BLaER1 treated with 17β-estradiol and CSF1 and Interleukin-3, amounts not matched to agents 10 nM and 100 nM (cell line): ENCODE measurements at regions not wholly inside any gene's neighbourhood (a gene's known extent, or its start where the extent isn't known, plus 50 kb on each side); places are given as distances from the start of the nearest gene placed in this dataset.

Experiments
- H3K27ac ChIP-seq, 11 experiments: shearing (Covaris generic); formaldehyde crosslinking; 2 replicates each; pipeline ENCODE4 v1.8.1; 2022
- H3K27me3 ChIP-seq, 11 experiments: shearing (Covaris generic); formaldehyde crosslinking; 2 replicates each; pipeline ENCODE4 v1.8.1; 2022
- H3K36me3 ChIP-seq, 11 experiments: shearing (Covaris generic); formaldehyde crosslinking; 2 replicates each; pipeline ENCODE4 v1.8.1; 2022
- H3K4me1 ChIP-seq, 10 experiments: shearing (Covaris generic); formaldehyde crosslinking; 2 replicates each; pipeline ENCODE4 v1.8.1; 2022
- H3K4me2 ChIP-seq, 11 experiments: shearing (Covaris generic); formaldehyde crosslinking; 2 replicates each; pipeline ENCODE4 v1.8.1; 2022
- H3K4me3 ChIP-seq, 10 experiments: shearing (Covaris generic); formaldehyde crosslinking; 2 replicates each; pipeline ENCODE4 v1.8.1; 2022
- H3K9ac ChIP-seq, 11 experiments: shearing (Covaris generic); formaldehyde crosslinking; 2 replicates each; pipeline ENCODE4 v1.8.1; 2022
- H3K9me3 ChIP-seq, 11 experiments: shearing (Covaris generic); formaldehyde crosslinking; replicated peaks in 1 of 11; 2 replicates each; pipeline ENCODE4 v1.8.1; 2022
- H4K20me1 ChIP-seq, 11 experiments: shearing (Covaris generic); formaldehyde crosslinking; 2 replicates each; pipeline ENCODE4 v1.8.1; 2022
- Cebpa-rat ChIP-seq, 11 experiments: shearing (Covaris generic); IDR thresholded peaks; 2 replicates each; pipeline ENCODE4 v1.8.1; 2022

DNA sequence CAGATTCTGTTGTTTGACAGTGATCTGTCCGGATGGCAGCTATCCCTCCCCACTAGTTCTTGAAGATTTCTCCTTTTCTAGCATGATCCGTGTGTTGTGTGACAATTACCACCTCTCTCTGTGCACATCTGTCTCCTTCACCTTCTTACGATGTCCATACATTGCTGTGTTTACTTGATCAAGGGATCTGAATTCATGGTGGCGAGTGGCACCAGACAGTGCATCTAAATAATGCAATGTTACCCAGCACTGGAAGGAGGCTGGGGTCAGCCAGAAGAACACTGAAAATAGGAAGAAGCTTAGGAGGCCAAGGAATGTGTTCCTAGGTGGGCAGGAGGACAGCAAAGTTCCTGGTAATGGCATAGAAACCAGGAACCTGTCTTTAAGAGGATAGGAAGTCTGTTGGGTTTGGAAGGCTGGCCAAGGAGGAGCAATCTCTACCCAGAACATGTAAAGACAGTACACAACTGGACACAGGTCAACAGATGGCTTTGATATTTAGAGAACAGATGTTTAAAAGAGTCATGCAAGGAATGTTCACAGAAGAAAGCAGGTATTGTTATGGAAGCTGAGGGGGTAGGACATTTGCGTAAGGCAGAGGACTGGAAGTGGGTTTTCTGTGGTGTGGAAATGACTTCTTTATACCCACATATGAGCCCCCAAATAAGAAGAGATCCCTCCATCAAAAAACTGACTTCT lies 126.4 kb downstream of the HRH4 start:
- Histone ChIP-seq H4K20me1 (no peaks in the 10 kb centered on the region), H3K9ac (no peak overlapping the region), H3K27ac (no peak overlapping the region), H3K9me3 (peaks cover 8 to 13% (median 11%) of the 10 kb centered on the region in 11 experiments; a peak in 21 of 22 replicates), H3K36me3 (no peaks in the 10 kb centered on the region), H3K4me1 (no peaks in the 10 kb centered on the region), H3K4me2 (no peak overlapping the region), H3K4me3 (no peak overlapping the region), H3K27me3 (no peaks in the 10 kb centered on the region)
- TF ChIP-seq Cebpa-rat (IDR thresholded peaks at IDR 0.05) = no peak

DNA sequence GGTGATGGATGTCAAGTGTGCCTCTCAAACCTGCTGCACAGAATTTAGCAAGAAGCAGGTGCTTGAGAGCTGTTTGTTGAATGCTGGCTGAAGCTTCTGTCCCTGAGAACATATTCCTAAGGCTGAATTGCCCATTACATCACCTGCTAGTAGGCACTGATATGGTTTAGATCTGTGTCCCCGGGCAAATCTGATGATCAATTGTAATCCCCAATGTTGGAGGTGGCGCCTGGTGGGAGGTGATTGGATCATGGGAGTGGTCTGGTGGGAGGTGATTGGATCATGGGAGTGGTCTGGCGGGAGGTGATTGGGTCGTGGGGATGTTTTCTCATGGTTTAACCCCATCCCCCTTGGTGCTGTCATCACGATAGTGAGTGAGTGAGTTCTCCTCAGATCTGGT lies 128.0 kb downstream of the HRH4 start:
- no peak overlapping the region for H3K4me2 ChIP-seq
- no peak overlapping the region for H3K27ac ChIP-seq
- no peak for TF ChIP-seq Cebpa-rat (IDR thresholded peaks at IDR 0.05)
- H3K4me1 ChIP-seq = no peaks in the 10 kb centered on the region
- no peaks in the 10 kb centered on the region for H3K36me3 ChIP-seq
- H3K4me3 ChIP-seq = no peak overlapping the region
- peaks cover 15 to 22% (median 20%) of the 10 kb centered on the region in 11 experiments; a peak in 21 of 22 replicates for H3K9me3 ChIP-seq
- H3K9ac ChIP-seq = no peak overlapping the region
- no peaks in the 10 kb centered on the region for H4K20me1 ChIP-seq
- no peaks in the 10 kb centered on the region for H3K27me3 ChIP-seq

DNA sequence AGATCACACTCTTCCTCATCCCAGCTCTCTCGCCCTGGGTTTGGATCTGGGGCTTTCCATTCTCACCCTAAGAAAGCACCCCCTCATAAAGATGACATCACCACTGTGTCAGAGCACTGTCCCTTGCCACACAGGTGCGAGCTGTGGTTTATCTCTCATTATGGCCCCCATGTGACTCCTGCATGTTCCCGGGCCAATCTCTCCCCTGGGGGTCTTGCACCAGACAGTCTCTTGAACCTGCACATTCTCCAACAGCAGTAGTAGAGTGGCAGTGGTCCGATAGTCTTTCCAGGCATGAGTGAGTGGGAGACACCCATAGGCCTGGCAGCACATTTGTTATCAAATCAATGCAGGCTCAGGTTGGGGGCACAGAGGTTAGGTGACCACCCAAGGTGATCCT lies 130.5 kb downstream of the HRH4 start:
- Histone ChIP-seq H3K27ac (no peak overlapping the region), H3K4me2 (no peak overlapping the region), H3K9me3 (peaks cover 15 to 22% (median 20%) of the 10 kb centered on the region in 11 experiments; a peak in 21 of 22 replicates), H3K27me3 (no peaks in the 10 kb centered on the region), H3K36me3 (no peaks in the 10 kb centered on the region), H3K9ac (no peak overlapping the region), H4K20me1 (no peaks in the 10 kb centered on the region), H3K4me1 (no peaks in the 10 kb centered on the region), H3K4me3 (no peak overlapping the region)
- TF ChIP-seq Cebpa-rat (IDR thresholded peaks at IDR 0.05) = no peak

DNA sequence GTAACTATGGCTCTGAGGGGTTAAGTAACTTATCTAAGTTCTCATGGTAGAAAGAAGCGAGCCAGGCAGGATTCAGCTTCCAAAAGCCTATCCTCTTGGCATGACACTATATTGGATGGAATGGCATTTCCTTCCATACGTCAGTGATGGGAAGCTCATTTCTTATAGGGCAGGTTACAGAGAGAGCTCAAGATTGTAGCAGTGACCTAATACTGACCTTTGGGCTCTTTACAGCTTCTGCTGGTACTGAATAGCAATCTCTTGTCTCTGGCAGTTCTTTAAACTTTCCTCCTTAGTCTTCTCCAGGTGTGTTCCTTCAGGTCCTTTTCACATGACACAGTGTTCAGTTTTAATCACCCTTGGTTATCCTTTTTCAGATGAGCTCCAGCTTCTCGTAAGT lies 133.0 kb downstream of the HRH4 start:
- Histone ChIP-seq H3K27ac (no peak overlapping the region), H3K36me3 (no peaks in the 10 kb centered on the region), H3K4me2 (no peak overlapping the region), H3K4me1 (no peaks in the 10 kb centered on the region), H3K27me3 (no peaks in the 10 kb centered on the region), H3K9me3 (peaks cover 15 to 22% (median 20%) of the 10 kb centered on the region in 11 experiments; a peak in 21 of 22 replicates), H3K9ac (no peak overlapping the region), H3K4me3 (no peak overlapping the region), H4K20me1 (no peaks in the 10 kb centered on the region)
- no peak for TF ChIP-seq Cebpa-rat (IDR thresholded peaks at IDR 0.05)

DNA sequence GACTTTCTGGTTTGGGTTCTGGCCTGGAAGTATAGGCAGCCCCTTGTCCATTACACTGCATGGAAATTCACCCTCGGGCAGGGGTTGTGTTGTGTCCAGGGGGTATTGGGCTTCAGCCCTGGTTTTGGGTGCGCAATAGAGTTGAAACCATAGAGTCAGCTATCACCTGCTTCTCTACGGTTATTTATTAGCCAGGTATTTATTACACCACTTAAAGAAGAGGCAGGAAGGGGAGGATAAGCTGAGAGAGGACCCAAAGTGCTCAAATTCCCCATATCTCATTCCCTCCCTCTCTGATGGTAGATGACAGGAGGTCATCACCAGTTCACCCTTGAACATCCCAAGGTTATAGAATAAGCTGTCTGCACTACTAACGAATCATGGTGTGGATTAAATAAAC lies 133.4 kb downstream of the HRH4 start:
- H3K36me3 ChIP-seq = no peaks in the 10 kb centered on the region
- H3K9me3 ChIP-seq = peaks cover 15 to 22% (median 20%) of the 10 kb centered on the region in 11 experiments; a peak in 21 of 22 replicates
- H3K4me2 ChIP-seq = no peak overlapping the region
- TF ChIP-seq Cebpa-rat (IDR thresholded peaks at IDR 0.05) = no peak
- no peak overlapping the region for H3K4me3 ChIP-seq
- no peaks in the 10 kb centered on the region for H3K4me1 ChIP-seq
- no peak overlapping the region for H3K27ac ChIP-seq
- H3K27me3 ChIP-seq = no peaks in the 10 kb centered on the region
- H4K20me1 ChIP-seq = no peaks in the 10 kb centered on the region
- no peak overlapping the region for H3K9ac ChIP-seq

DNA sequence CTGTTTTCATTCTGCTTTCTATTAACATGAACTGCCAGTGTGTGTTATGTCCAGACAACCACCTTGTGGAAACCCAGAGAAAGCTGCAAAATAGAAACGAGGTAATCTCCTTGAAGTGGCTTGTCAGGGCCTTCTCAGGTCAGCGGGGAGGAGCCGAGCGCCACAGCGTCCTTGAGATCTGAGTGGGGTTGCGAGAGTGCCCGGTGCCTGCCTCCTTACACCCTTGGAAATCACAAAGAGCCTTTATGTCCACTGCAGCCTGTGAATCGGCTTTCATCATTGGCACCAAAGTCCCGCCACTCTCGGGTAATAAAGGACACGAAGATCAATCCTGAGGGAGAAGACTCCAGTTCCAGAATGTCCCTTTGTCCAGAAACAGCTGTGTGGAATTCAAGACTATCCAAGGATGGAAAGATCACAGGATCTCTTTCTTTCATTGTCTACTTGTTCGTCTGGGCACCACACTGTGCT lies 135.2 kb downstream of the HRH4 start:
- Histone ChIP-seq H3K27me3 (no peaks in the 10 kb centered on the region), H3K4me1 (no peaks in the 10 kb centered on the region), H3K36me3 (no peaks in the 10 kb centered on the region), H3K27ac (no peak overlapping the region), H3K9ac (no peak overlapping the region), H3K4me3 (no peak overlapping the region), H3K4me2 (no peak overlapping the region), H4K20me1 (no peaks in the 10 kb centered on the region), H3K9me3 (peaks cover 15 to 22% (median 20%) of the 10 kb centered on the region in 11 experiments; a peak in 21 of 22 replicates)
- TF ChIP-seq Cebpa-rat (IDR thresholded peaks at IDR 0.05) = no peak

DNA sequence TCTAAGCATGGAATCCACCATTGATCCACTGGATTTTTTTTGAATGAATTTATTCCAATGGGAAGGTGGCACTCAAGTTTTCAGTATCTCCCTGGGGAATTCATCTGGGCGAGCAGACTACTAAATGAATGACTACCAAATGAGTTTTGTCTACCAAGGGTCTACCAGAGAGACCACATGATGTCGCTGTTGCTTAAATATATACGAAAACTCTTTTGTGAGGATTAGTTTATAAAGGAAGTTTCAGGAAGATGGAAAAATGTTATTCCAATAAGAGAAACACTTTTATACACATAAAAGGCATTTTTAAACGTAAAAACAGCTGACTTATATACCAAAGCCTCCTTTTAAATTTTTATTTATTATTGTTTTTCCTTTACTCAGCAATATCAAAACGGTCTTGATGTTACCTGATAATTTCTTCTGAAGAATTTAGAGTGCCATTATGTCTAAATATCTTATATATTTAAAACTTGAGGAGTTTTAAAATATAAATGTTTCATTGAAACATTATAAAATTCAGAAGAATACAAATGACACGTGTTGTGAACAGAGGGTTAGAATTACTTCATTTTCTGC lies 139.7 kb downstream of the HRH4 start:
- Histone ChIP-seq H3K9ac (no peak overlapping the region), H3K4me1 (no peaks in the 10 kb centered on the region), H3K4me2 (no peak overlapping the region), H3K27me3 (no peaks in the 10 kb centered on the region), H3K27ac (no peak overlapping the region), H3K36me3 (no peaks in the 10 kb centered on the region), H3K4me3 (no peak overlapping the region), H4K20me1 (no peaks in the 10 kb centered on the region), H3K9me3 (no peaks in the 10 kb centered on the region)
- TF ChIP-seq Cebpa-rat (IDR thresholded peaks at IDR 0.05) = no peak

DNA sequence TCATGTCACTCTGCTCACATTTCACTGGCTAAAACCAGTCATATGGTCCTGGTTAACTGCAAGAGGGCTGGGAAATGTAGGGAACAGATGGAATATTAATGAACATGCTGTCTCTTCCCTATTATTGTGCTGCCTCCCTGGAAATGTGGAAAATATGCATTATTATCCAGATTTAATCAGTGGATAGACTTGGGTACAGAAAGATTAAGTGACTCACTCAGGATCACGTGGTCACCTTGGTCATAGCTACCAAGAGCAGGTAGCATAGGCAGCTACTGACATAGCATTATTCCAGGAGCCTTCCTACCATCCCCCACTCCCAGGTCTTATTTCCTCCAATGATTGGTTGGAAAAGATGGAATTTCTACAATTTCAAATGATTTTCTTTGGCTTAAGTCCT lies 141.1 kb downstream of the HRH4 start:
- Histone ChIP-seq H3K27ac (no peak overlapping the region), H3K4me2 (no peak overlapping the region), H4K20me1 (no peaks in the 10 kb centered on the region), H3K4me1 (no peaks in the 10 kb centered on the region), H3K4me3 (no peak overlapping the region), H3K27me3 (no peaks in the 10 kb centered on the region), H3K9ac (no peak overlapping the region), H3K36me3 (no peaks in the 10 kb centered on the region), H3K9me3 (no peaks in the 10 kb centered on the region)
- no peak for TF ChIP-seq Cebpa-rat (IDR thresholded peaks at IDR 0.05)

DNA sequence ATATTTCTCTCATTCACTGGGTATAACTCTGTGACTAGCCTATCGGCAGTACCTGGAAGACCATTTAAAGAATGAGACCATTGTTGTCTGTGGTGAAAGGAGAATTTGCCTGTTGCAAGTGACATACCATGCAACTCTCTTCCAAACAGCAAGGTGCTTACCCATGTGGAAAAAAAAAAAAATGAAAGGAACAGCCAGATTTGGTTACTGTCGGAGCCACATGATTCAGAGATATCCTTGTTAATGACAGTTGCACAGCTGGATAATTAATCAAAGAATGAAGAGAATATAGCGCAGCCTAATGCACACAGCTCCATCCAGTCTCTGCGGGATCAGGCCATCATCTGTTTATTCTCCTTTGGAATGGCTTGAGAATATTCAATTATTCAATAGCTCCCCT lies 141.8 kb downstream of the HRH4 start:
- no peaks in the 10 kb centered on the region for H4K20me1 ChIP-seq
- no peak overlapping the region for H3K27ac ChIP-seq
- no peak overlapping the region for H3K4me3 ChIP-seq
- H3K36me3 ChIP-seq = no peaks in the 10 kb centered on the region
- H3K4me2 ChIP-seq = no peak overlapping the region
- TF ChIP-seq Cebpa-rat (IDR thresholded peaks at IDR 0.05) = no peak
- no peaks in the 10 kb centered on the region for H3K27me3 ChIP-seq
- H3K9ac ChIP-seq = no peak overlapping the region
- no peaks in the 10 kb centered on the region for H3K9me3 ChIP-seq
- no peaks in the 10 kb centered on the region for H3K4me1 ChIP-seq

DNA sequence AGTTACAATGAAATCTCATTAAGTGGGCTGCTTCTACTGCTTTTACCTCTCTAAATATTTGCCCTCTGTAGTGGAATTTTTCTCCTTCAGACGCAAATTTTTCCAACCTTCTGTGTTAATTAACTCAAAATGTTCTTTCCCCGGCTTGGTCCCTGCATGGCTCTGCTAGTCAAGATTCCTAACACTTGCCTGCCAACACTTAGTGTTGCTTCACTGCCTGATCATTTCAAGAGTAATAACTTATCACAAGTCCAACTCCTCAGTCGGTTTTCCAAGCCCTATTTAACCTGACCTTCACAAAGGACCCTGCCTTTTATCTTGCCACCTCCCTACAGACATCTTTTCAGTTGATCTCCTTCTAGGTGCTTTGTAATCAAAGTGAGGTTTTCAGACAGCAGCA lies 142.7 kb downstream of the HRH4 start:
- H3K27ac ChIP-seq = no peak overlapping the region
- no peaks in the 10 kb centered on the region for H3K27me3 ChIP-seq
- H3K4me2 ChIP-seq = no peak overlapping the region
- H3K4me1 ChIP-seq = no peaks in the 10 kb centered on the region
- H3K36me3 ChIP-seq = no peaks in the 10 kb centered on the region
- no peaks in the 10 kb centered on the region for H4K20me1 ChIP-seq
- no peaks in the 10 kb centered on the region for H3K9me3 ChIP-seq
- TF ChIP-seq Cebpa-rat (IDR thresholded peaks at IDR 0.05) = no peak
- no peak overlapping the region for H3K9ac ChIP-seq
- no peak overlapping the region for H3K4me3 ChIP-seq
